H9 (cell line): ENCODE measurements at regions not wholly inside any gene's neighbourhood (a gene's known extent, or its start where the extent isn't known, plus 50 kb on each side); places are given as distances from the start of the nearest gene placed in this dataset.

ENCODE experiments used
- DNase-seq: peaks from one replicate; pipeline ENCODE4 v3.0.0-alpha.2; 2017
- H2AFZ ChIP-seq: one replicate; pipeline ENCODE4 v1.6.1; 2013; ENCODE audit warnings: mild to moderate bottlenecking, low read length, control low read depth, moderate library complexity
- H2AK5ac ChIP-seq: 2 replicates; pipeline ENCODE4 v1.6.1; 2013; ENCODE audit warnings: low read length, control low read depth, mixed read lengths; ENCODE audit not compliant: insufficient read length
- H2BK120ac ChIP-seq: one replicate; pipeline ENCODE4 v1.6.1; 2013; ENCODE audit warnings: low read depth, mild to moderate bottlenecking, low read length, control low read depth, inconsistent platforms; ENCODE audit not compliant: poor library complexity, severe bottlenecking
- H2BK12ac ChIP-seq: 2 replicates; pipeline ENCODE4 v1.6.1; 2013; ENCODE audit warnings: low read length, control low read depth, mixed read lengths, low read depth; ENCODE audit not compliant: insufficient read length
- H2BK15ac ChIP-seq: 2 replicates; pipeline ENCODE4 v1.6.1; 2013; ENCODE audit warnings: low read depth, low read length, control low read depth
- H2BK20ac ChIP-seq: one replicate; pipeline ENCODE4 v1.6.1; 2013; ENCODE audit warnings: low read depth, mild to moderate bottlenecking, low read length, control low read depth, inconsistent platforms; ENCODE audit not compliant: poor library complexity, severe bottlenecking
- H2BK5ac ChIP-seq: 2 replicates; pipeline ENCODE4 v1.6.1; 2013; ENCODE audit warnings: low read length, control low read depth, mixed read lengths; ENCODE audit not compliant: insufficient read length
- H3K14ac ChIP-seq: 2 replicates; pipeline ENCODE4 v1.6.1; 2013; ENCODE audit warnings: low read length, control low read depth; ENCODE audit not compliant: insufficient read depth
- H3K18ac ChIP-seq: 2 replicates; pipeline ENCODE4 v1.6.1; 2013; ENCODE audit warnings: low read depth, mild to moderate bottlenecking, mixed read lengths, low read length, control low read depth; ENCODE audit not compliant: insufficient read length
- H3K23ac ChIP-seq: 2 replicates; pipeline ENCODE4 v1.6.1; 2013; ENCODE audit warnings: low read length, control low read depth, mixed read lengths, low read depth; ENCODE audit not compliant: insufficient read length
- H3K23me2 ChIP-seq: 2 replicates; pipeline ENCODE4 v1.6.1; 2013; ENCODE audit warnings: low read depth, mild to moderate bottlenecking, mixed read lengths, low read length, control low read depth; ENCODE audit not compliant: insufficient read length, poor library complexity, severe bottlenecking
- H3K27ac ChIP-seq: 2 replicates; pipeline ENCODE4 v1.5.1; 2013; ENCODE audit warnings: low read length, control low read depth, mixed read lengths, low read depth; ENCODE audit not compliant: insufficient read length
- H3K27me3 ChIP-seq: 2 replicates; pipeline ENCODE4 v1.6.1; 2013; ENCODE audit warnings: low read length, control low read depth, inconsistent platforms; ENCODE audit not compliant: insufficient read depth
- H3K4ac ChIP-seq: 2 replicates; pipeline ENCODE4 v1.6.1; 2013; ENCODE audit warnings: low read depth, mild to moderate bottlenecking, control low read depth, inconsistent platforms, low read length, moderate library complexity
- H3K4me1 ChIP-seq: 2 replicates; pipeline ENCODE4 v1.6.1; 2013; ENCODE audit warnings: low read length, control low read depth, inconsistent platforms; ENCODE audit not compliant: insufficient read depth
- H3K4me2 ChIP-seq: 2 replicates; pipeline ENCODE4 v1.6.1; 2013; ENCODE audit warnings: low read length, control low read depth, mixed read lengths; ENCODE audit not compliant: insufficient read length, insufficient read depth
- H3K56ac ChIP-seq: 2 replicates; pipeline ENCODE4 v1.6.1; 2013; ENCODE audit warnings: low read depth, mild to moderate bottlenecking, mixed read lengths, low read length, control low read depth; ENCODE audit not compliant: insufficient read length
- H3K79me1 ChIP-seq: 2 replicates; pipeline ENCODE4 v1.6.1; 2013; ENCODE audit warnings: low read depth, mild to moderate bottlenecking, moderate library complexity, low read length, control low read depth, inconsistent platforms; ENCODE audit not compliant: insufficient read depth, poor library complexity, severe bottlenecking
- H3K79me2 ChIP-seq: 2 replicates; pipeline ENCODE4 v1.6.1; 2013; ENCODE audit warnings: low read length, control low read depth, inconsistent platforms; ENCODE audit not compliant: insufficient read depth
- H3K9ac ChIP-seq: 2 replicates; pipeline ENCODE4 v1.6.1; 2013; ENCODE audit warnings: low read length, control low read depth, mixed read lengths; ENCODE audit not compliant: insufficient read length; ENCODE audit errors: extremely low read depth
- H3K9me3 ChIP-seq: one replicate; pipeline ENCODE4 v1.6.1; 2013; ENCODE audit warnings: low read depth, low read length, inconsistent platforms; ENCODE audit not compliant: control insufficient read depth
- H3T11ph ChIP-seq: one replicate; pipeline ENCODE4 v1.6.1; 2013; ENCODE audit warnings: mild to moderate bottlenecking, low read length, control low read depth, inconsistent platforms
- H4K20me1 ChIP-seq: one replicate; pipeline ENCODE4 v1.6.1; 2013; ENCODE audit not compliant: control insufficient read depth, insufficient read length, insufficient read depth
- H4K5ac ChIP-seq: 2 replicates; pipeline ENCODE4 v1.6.1; 2013; ENCODE audit warnings: low read depth, mild to moderate bottlenecking, mixed read lengths, low read length, control low read depth; ENCODE audit not compliant: insufficient read length
- H4K8ac ChIP-seq: replicated peaks from 2 replicates; pipeline ENCODE4 v1.6.1; 2013; ENCODE audit warnings: low read length, control low read depth, mixed read lengths, low read depth; ENCODE audit not compliant: insufficient read length
- H4K91ac ChIP-seq: 2 replicates; pipeline ENCODE4 v1.6.1; 2013; ENCODE audit warnings: low read depth, mild to moderate bottlenecking, moderate library complexity, mixed read lengths, low read length, control low read depth; ENCODE audit not compliant: insufficient read length
- H3K27ac Mint-ChIP-seq, 3 experiments: 2 replicates in 2 of 3; 3 replicates in 1 of 3; pipeline ENCODE4 v1.8.0; 2020 to 2021; ENCODE audit warnings: mixed read lengths in 3 of 3, mild to moderate bottlenecking in 1 of 3, moderate library complexity in 1 of 3
- H3K27me3 Mint-ChIP-seq: 2 replicates; pipeline ENCODE4 v1.8.0; 2021; ENCODE audit warnings: low read depth, mild to moderate bottlenecking, moderate library complexity, mixed read lengths
- H3K36me3 Mint-ChIP-seq, 3 experiments: 2 replicates in 2 of 3; 3 replicates in 1 of 3; pipeline ENCODE4 v1.8.0; 2020 to 2021; ENCODE audit warnings: low read depth in 3 of 3, mixed read lengths in 3 of 3; ENCODE audit not compliant: insufficient read depth in 1 of 3
- H3K4me1 Mint-ChIP-seq, 2 experiments: 2 replicates each; pipeline ENCODE4 v1.8.0; 2020; ENCODE audit warnings: mixed read lengths in 2 of 2
- H3K4me3 Mint-ChIP-seq, 2 experiments: 2 replicates in 1 of 2; 3 replicates in 1 of 2; pipeline ENCODE4 v1.8.0; 2020 to 2021; ENCODE audit warnings: mild to moderate bottlenecking in 2 of 2, mixed read lengths in 2 of 2, moderate library complexity in 1 of 2
- H3K9me3 Mint-ChIP-seq, 2 experiments: 2 replicates in 1 of 2; 3 replicates in 1 of 2; pipeline ENCODE4 v1.8.0; 2020; ENCODE audit warnings: mild to moderate bottlenecking in 2 of 2, mixed read lengths in 2 of 2, moderate library complexity in 1 of 2
- WGBS: extraction: QIAGEN DNeasy Blood & Tissue Kit; methylation state at CpG from one replicate; pipeline ENCODE4 v1.1.7; 2013; ENCODE audit warnings: missing lambda C conversion rate, low lambda C conversion rate, mixed read lengths; ENCODE audit not compliant: insufficient read length; ENCODE audit errors: extremely low coverage; 5-methylcytosine and 5-hydroxymethylcytosine counted together
- TF ChIP-seq, protein P1 (sequence below): fragments of 200-600 bp; sonication (generic); conservative IDR thresholded peaks from 3 replicates; pipeline ENCODE4 v1.8.0; 2021; ENCODE audit warnings: antibody characterized with exemption, mild to moderate bottlenecking

DNA sequence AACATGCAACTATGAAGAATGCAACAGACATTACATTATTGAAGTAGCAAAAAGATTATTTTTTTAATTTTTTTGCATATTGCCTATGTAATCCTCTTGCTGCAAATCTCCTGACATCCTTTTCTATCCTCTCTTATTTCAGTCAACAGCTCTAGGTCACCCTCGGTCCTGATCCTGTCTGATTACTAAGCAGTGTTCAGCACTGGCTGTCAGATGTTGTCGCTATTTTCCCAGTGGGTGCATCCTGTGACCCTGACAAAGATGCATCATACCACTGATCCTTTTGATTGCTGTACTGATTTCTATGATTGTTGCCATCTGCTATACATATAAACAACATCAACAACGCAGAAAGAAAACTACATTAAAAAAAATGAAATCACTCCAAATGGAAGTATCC is 443.7 kb upstream of the PRR20A start:
- no peak overlapping the region for H2BK20ac ChIP-seq
- H2AFZ ChIP-seq, result no peak overlapping the region
- H3K79me1 ChIP-seq, result no peaks in the 10 kb centered on the region
- WGBS, result no CpG with 5 or more reads among the region's 3 CpGs
- H3K27ac Mint-ChIP-seq, result no peak overlapping the region
- H4K5ac ChIP-seq, result no peak overlapping the region
- H3K18ac ChIP-seq, result no peak overlapping the region
- no peak overlapping the region for H2BK12ac ChIP-seq
- H3T11ph ChIP-seq, result no peak overlapping the region
- no peaks in the 10 kb centered on the region for H4K20me1 ChIP-seq
- H2BK5ac ChIP-seq, result no peak overlapping the region
- H4K8ac ChIP-seq, result no peak overlapping the region
- H3K36me3 Mint-ChIP-seq, result no peaks in the 10 kb centered on the region
- no peaks in the 10 kb centered on the region for H3K23me2 ChIP-seq
- H3K4ac ChIP-seq, result no peak overlapping the region
- H3K4me1 ChIP-seq, result no peaks in the 10 kb centered on the region
- no peak overlapping the region for H3K56ac ChIP-seq
- no peaks in the 10 kb centered on the region for H3K9me3 Mint-ChIP-seq
- H2BK120ac ChIP-seq, result no peak overlapping the region
- H3K14ac ChIP-seq, result no peak overlapping the region
- no peak overlapping the region for H3K4me3 Mint-ChIP-seq
- H3K27me3 Mint-ChIP-seq, result no peaks in the 10 kb centered on the region
- H3K27me3 ChIP-seq, result no peaks in the 10 kb centered on the region
- H2AK5ac ChIP-seq, result no peak overlapping the region
- no peak for DNase-seq
- no peak overlapping the region for H2BK15ac ChIP-seq
- H3K4me2 ChIP-seq, result no peak overlapping the region
- H3K9ac ChIP-seq, result no peak overlapping the region
- no peak overlapping the region for H3K27ac ChIP-seq
- H3K23ac ChIP-seq, result no peak overlapping the region
- no peaks in the 10 kb centered on the region for H3K79me2 ChIP-seq
- H3K4me1 Mint-ChIP-seq, result no peaks in the 10 kb centered on the region
- no peaks in the 10 kb centered on the region for H3K9me3 ChIP-seq
- no peak overlapping the region for H4K91ac ChIP-seq
- TF ChIP-seq, protein P1, sequence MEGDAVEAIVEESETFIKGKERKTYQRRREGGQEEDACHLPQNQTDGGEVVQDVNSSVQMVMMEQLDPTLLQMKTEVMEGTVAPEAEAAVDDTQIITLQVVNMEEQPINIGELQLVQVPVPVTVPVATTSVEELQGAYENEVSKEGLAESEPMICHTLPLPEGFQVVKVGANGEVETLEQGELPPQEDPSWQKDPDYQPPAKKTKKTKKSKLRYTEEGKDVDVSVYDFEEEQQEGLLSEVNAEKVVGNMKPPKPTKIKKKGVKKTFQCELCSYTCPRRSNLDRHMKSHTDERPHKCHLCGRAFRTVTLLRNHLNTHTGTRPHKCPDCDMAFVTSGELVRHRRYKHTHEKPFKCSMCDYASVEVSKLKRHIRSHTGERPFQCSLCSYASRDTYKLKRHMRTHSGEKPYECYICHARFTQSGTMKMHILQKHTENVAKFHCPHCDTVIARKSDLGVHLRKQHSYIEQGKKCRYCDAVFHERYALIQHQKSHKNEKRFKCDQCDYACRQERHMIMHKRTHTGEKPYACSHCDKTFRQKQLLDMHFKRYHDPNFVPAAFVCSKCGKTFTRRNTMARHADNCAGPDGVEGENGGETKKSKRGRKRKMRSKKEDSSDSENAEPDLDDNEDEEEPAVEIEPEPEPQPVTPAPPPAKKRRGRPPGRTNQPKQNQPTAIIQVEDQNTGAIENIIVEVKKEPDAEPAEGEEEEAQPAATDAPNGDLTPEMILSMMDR, result no peak
